IMR-90 (cell line): ENCODE measurements at regions not wholly inside any gene's neighbourhood (a gene's known extent, or its start where the extent isn't known, plus 50 kb on each side); places are given as distances from the start of the nearest gene placed in this dataset.

ENCODE experiments used
- ATAC-seq: fragments of 200-7000 bp; cut with Tn5 transposase; 2 replicates; pipeline ENCODE4 v1.9.1; 2020; ENCODE audit warnings: low read depth, mild to moderate bottlenecking, moderate library complexity
- BruUV-seq: library from RNA; stranded (reverse); fragments of 400-500 nt; replicated peaks from 2 replicates; lab custom pipeline; 2021; lab: Mats Ljungman, UMichigan
- CTCF ChIA-PET: fragments of 300-600 bp; formaldehyde crosslinking; extraction: SDS; loops from one replicate; lab custom pipeline; 2021; ENCODE audit warnings: antibody characterized with exemption; lab: Yijun Ruan, JAX
- POLR2A ChIA-PET: fragments of 300-600 bp; sonication (Branson Sonifier 250); formaldehyde crosslinking; loops from one replicate; lab custom pipeline; 2022; ENCODE audit warnings: antibody characterized with exemption; ENCODE audit not compliant: unreplicated experiment; lab: Charles Lee
- DNase-seq: peaks from one replicate; pipeline ENCODE4 v3.0.0; 2013
- H2AFZ ChIP-seq: replicated peaks from 2 replicates; pipeline ENCODE3; 2013; ENCODE audit warnings: low read length, mild to moderate bottlenecking; ENCODE audit not compliant: poor library complexity
- H2AK5ac ChIP-seq: 2 replicates; pipeline ENCODE4 v1.6.1; 2013; ENCODE audit warnings: low read depth, low read length, inconsistent platforms
- H2AK9ac ChIP-seq: replicated peaks from 2 replicates; pipeline ENCODE3; 2013; ENCODE audit warnings: mild to moderate bottlenecking, low read depth, low read length, moderate library complexity; ENCODE audit not compliant: poor library complexity
- H2BK120ac ChIP-seq: 2 replicates; pipeline ENCODE4 v1.6.1; 2013; ENCODE audit warnings: low read depth, low read length, inconsistent platforms
- H2BK15ac ChIP-seq: 3 replicates; pipeline ENCODE4 v1.6.1; 2013; ENCODE audit warnings: low read depth, low read length, inconsistent platforms
- H2BK20ac ChIP-seq: 2 replicates; pipeline ENCODE4 v1.6.1; 2013; ENCODE audit warnings: low read depth, mild to moderate bottlenecking, inconsistent platforms, low read length, moderate library complexity
- H2BK5ac ChIP-seq: 2 replicates; pipeline ENCODE4 v1.6.1; 2013; ENCODE audit warnings: mild to moderate bottlenecking, low read depth, low read length, inconsistent platforms; ENCODE audit not compliant: poor library complexity, severe bottlenecking
- H3K14ac ChIP-seq: replicated peaks from 2 replicates; pipeline ENCODE4 v1.6.1; 2013; ENCODE audit warnings: low read depth, low read length, inconsistent platforms
- H3K18ac ChIP-seq: 2 replicates; pipeline ENCODE4 v1.6.1; 2013; ENCODE audit warnings: low read depth, low read length, control low read depth
- H3K23ac ChIP-seq: 2 replicates; pipeline ENCODE4 v1.6.1; 2013; ENCODE audit warnings: low read depth, low read length, inconsistent platforms
- H3K27ac ChIP-seq: 2 replicates; pipeline ENCODE4 v1.5.1; 2013; ENCODE audit warnings: mild to moderate bottlenecking, control low read depth, low read length; ENCODE audit not compliant: insufficient read depth
- H3K27me3 ChIP-seq: 2 replicates; pipeline ENCODE4 v1.6.1; 2013; ENCODE audit warnings: low read length; ENCODE audit not compliant: control insufficient read depth, insufficient read depth
- H3K36me3 ChIP-seq: 2 replicates; pipeline ENCODE4 v1.6.1; 2013; ENCODE audit warnings: low read length, mixed read lengths; ENCODE audit not compliant: control insufficient read depth, insufficient read depth
- H3K4ac ChIP-seq: 2 replicates; pipeline ENCODE4 v1.6.1; 2013; ENCODE audit warnings: low read depth, low read length, inconsistent platforms
- H3K4me1 ChIP-seq: 2 replicates; pipeline ENCODE4 v1.6.1; 2013; ENCODE audit warnings: low read length, mixed read lengths; ENCODE audit not compliant: control insufficient read depth, insufficient read depth
- H3K4me2 ChIP-seq: 2 replicates; pipeline ENCODE4 v1.6.1; 2013; ENCODE audit warnings: low read depth, mild to moderate bottlenecking, control low read depth, low read length, moderate library complexity
- H3K4me3 ChIP-seq: 2 replicates; pipeline ENCODE4 v1.5.1; 2013; ENCODE audit warnings: low read depth, mild to moderate bottlenecking, control low read depth, low read length, moderate library complexity; ENCODE audit not compliant: insufficient read depth
- H3K56ac ChIP-seq: 2 replicates; pipeline ENCODE4 v1.6.1; 2013; ENCODE audit warnings: low read length, inconsistent platforms; ENCODE audit not compliant: insufficient read depth; ENCODE audit errors: extremely low read depth
- H3K79me1 ChIP-seq, 2 experiments: 2 replicates each; pipeline ENCODE4 v1.6.1; 2013; ENCODE audit warnings: low read length in 2 of 2, inconsistent platforms in 1 of 2, low read depth in 1 of 2
- H3K9ac ChIP-seq: 2 replicates; pipeline ENCODE4 v1.6.1; 2013; ENCODE audit warnings: low read depth, low read length, control low read depth
- H3K9me1 ChIP-seq: 2 replicates; pipeline ENCODE4 v1.6.1; 2013; ENCODE audit warnings: low read length, inconsistent platforms; ENCODE audit not compliant: insufficient read depth
- H3K9me3 ChIP-seq: 2 replicates; pipeline ENCODE4 v1.6.1; 2013; ENCODE audit warnings: low read length; ENCODE audit not compliant: control insufficient read depth, insufficient read depth
- H4K20me1 ChIP-seq: 2 replicates; pipeline ENCODE4 v1.6.1; 2013; ENCODE audit warnings: low read length, inconsistent platforms; ENCODE audit not compliant: insufficient read depth
- H4K5ac ChIP-seq: 2 replicates; pipeline ENCODE4 v1.6.1; 2013; ENCODE audit warnings: mild to moderate bottlenecking, low read depth, low read length, control low read depth
- H4K8ac ChIP-seq, 2 experiments: 2 replicates each; pipeline ENCODE4 v1.6.1; 2013; ENCODE audit warnings: low read depth in 2 of 2, low read length in 2 of 2, control low read depth in 1 of 2, inconsistent platforms in 1 of 2
- H4K91ac ChIP-seq: 2 replicates; pipeline ENCODE4 v1.6.1; 2013; ENCODE audit warnings: low read depth, low read length, inconsistent platforms; ENCODE audit not compliant: insufficient read depth
- BHLHE40 ChIP-seq: fragments of 150-350 bp; IDR thresholded peaks from 2 replicates; pipeline ENCODE4 v1.6.1; 2016; ENCODE audit warnings: mild to moderate bottlenecking, low read depth, low read length
- CEBPB ChIP-seq: IDR thresholded peaks from 2 replicates; pipeline ENCODE4 v1.6.1; 2012; ENCODE audit warnings: low read depth, low read length, improper control_type of control experiment
- MAZ ChIP-seq: IDR thresholded peaks from 2 replicates; pipeline ENCODE4 v1.6.1; 2012; ENCODE audit warnings: low read depth, mild to moderate bottlenecking, low read length, improper control_type of control experiment, moderate library complexity, borderline replicate concordance
- MXI1 ChIP-seq: IDR thresholded peaks from 2 replicates; pipeline ENCODE4 v1.6.1; 2012; ENCODE audit warnings: low read depth, mild to moderate bottlenecking, low read length, moderate library complexity, borderline replicate concordance
- NFE2L2 ChIP-seq: fragments of 150-350 bp; IDR thresholded peaks from 2 replicates; pipeline ENCODE4 v1.6.1; 2016; ENCODE audit warnings: low read depth, mild to moderate bottlenecking, low read length
- RCOR1 ChIP-seq: IDR thresholded peaks from 2 replicates; pipeline ENCODE4 v1.6.1; 2012; ENCODE audit warnings: mild to moderate bottlenecking, low read length, improper control_type of control experiment; ENCODE audit not compliant: insufficient replicate concordance
- RFX5 ChIP-seq: IDR thresholded peaks from 2 replicates; pipeline ENCODE4 v1.8.0; 2012; ENCODE audit warnings: low read depth, mild to moderate bottlenecking, low read length, moderate library complexity
- USF2 ChIP-seq: fragments of 150-350 bp; IDR thresholded peaks from 2 replicates; pipeline ENCODE4 v1.6.1; 2017; ENCODE audit warnings: mild to moderate bottlenecking, antibody characterized with exemption, low read length, low read depth
- WGBS, 2 experiments: methylation state at CpG; one replicate each; pipeline versions ENCODE4 v1.1.5 to v1.1.7; 2013; ENCODE audit warnings: missing lambda C conversion rate in 2 of 2; ENCODE audit not compliant: insufficient read length in 1 of 2; ENCODE audit errors: extremely low coverage in 2 of 2; 5-methylcytosine and 5-hydroxymethylcytosine counted together
- dilution Hi-C: fragments of 300-500 bp; cut with HindIII; formaldehyde crosslinking; loops from one replicate; pipeline ENCODE4 v1.14.3; 2018; ENCODE audit warnings: low sequenced_read_pairs; ENCODE audit not compliant: unreplicated experiment
- in situ Hi-C: fragments of 300-500 bp; cut with MboI; formaldehyde crosslinking; loops from 3 replicates; pipeline ENCODE4 v1.14.3; 2019; ENCODE audit warnings: low sequenced_read_pairs, inconsistent platforms, mixed read lengths
- intact Hi-C: fragments of 100-400 bp; cut with micrococcal nuclease; formaldehyde crosslinking; loops from 2 replicates; pipeline ENCODE4 v1.10.0; 2022

GRCh38 chr1:4965346-4966075 is 311.1 kb downstream of the AJAP1 start:
- no TSS peak for BruUV-seq
- H3K14ac ChIP-seq = no peak overlapping the region
- ATAC-seq (no peak), DNase-seq (no peak)
- ChIA-PET CTCF (no interaction called here), POLR2A (no interaction called here)
- no peak overlapping the region for H4K91ac ChIP-seq
- H2AK9ac ChIP-seq = no peak overlapping the region
- no peak overlapping the region for H3K18ac ChIP-seq
- no peak overlapping the region for H4K8ac ChIP-seq
- no peak overlapping the region for H3K23ac ChIP-seq
- no peak overlapping the region for H2BK120ac ChIP-seq
- H3K56ac ChIP-seq = no peak overlapping the region
- no peaks in the 10 kb centered on the region for H4K20me1 ChIP-seq
- H3K9ac ChIP-seq = no peak overlapping the region
- H3K79me1 ChIP-seq = no peaks in the 10 kb centered on the region
- H3K27me3 ChIP-seq = no peaks in the 10 kb centered on the region
- H3K4me1 ChIP-seq = no peaks in the 10 kb centered on the region
- in situ Hi-C loops = no loop called here
- no peak overlapping the region for H3K4me3 ChIP-seq
- no peak overlapping the region for H2BK15ac ChIP-seq
- no peak overlapping the region for H4K5ac ChIP-seq
- no peaks in the 10 kb centered on the region for H3K9me1 ChIP-seq
- no peak overlapping the region for H2BK5ac ChIP-seq
- H3K36me3 ChIP-seq = no peaks in the 10 kb centered on the region
- no CpG with 5 or more reads among the region's 5 CpGs for WGBS, 2 experiments
- dilution Hi-C loops = no loop called here
- H2BK20ac ChIP-seq = no peak overlapping the region
- H3K27ac ChIP-seq = no peak overlapping the region
- no peak overlapping the region for H3K4me2 ChIP-seq
- H3K9me3 ChIP-seq = peaks cover 50% of the 10 kb centered on the region
- TF ChIP-seq MAZ (no peak), CEBPB (no peak), RFX5 (no peak), NFE2L2 (no peak), BHLHE40 (no peak), USF2 (no peak), RCOR1 (no peak), MXI1 (no peak)
- H3K4ac ChIP-seq = no peak overlapping the region
- no peak overlapping the region for H2AFZ ChIP-seq
- intact Hi-C loops = no loop called here
- no peak overlapping the region for H2AK5ac ChIP-seq
